ENCODE measurements at regions not wholly inside any gene's neighbourhood (a gene's known extent, or its start where the extent isn't known, plus 50 kb on each side); places are given as distances from the start of the nearest gene placed in this dataset.

- no peak for TF ChIP-seq CTCF (IDR thresholded peaks at IDR 0.05; ENCODE audit: borderline replicate concordance, insufficient read depth, low read depth, low read length)
- H3K4me3 ChIP-seq (ENCODE audit: low read depth, low read length) = no peak overlapping the region
Observed at GRCh38 chr2:16962505-16962904, 296.9 kb upstream of the CYRIA start.

GRCh38 chr2:16960579-16960978 lies 294.9 kb upstream of the CYRIA start:
- no peak overlapping the region for H3K4me3 ChIP-seq (ENCODE audit: low read depth, low read length)
- no peak for TF ChIP-seq CTCF (IDR thresholded peaks at IDR 0.05; ENCODE audit: borderline replicate concordance, insufficient read depth, low read depth, low read length)

GRCh38 chr2:16958266-16958665 lies 292.6 kb upstream of the CYRIA start:
- TF ChIP-seq CTCF (IDR thresholded peaks at IDR 0.05; ENCODE audit: borderline replicate concordance, insufficient read depth, low read depth, low read length) = no peak
- no peak overlapping the region for H3K4me3 ChIP-seq (ENCODE audit: low read depth, low read length)

GRCh38 chr2:16952805-16953204 lies 287.2 kb upstream of the CYRIA start:
- TF ChIP-seq CTCF (IDR thresholded peaks at IDR 0.05; ENCODE audit: borderline replicate concordance, insufficient read depth, low read depth, low read length) = no peak
- H3K4me3 ChIP-seq (ENCODE audit: low read depth, low read length) = no peak overlapping the region

GRCh38 chr2:16952368-16952767 lies 286.7 kb upstream of the CYRIA start:
- TF ChIP-seq CTCF (IDR thresholded peaks at IDR 0.05; ENCODE audit: borderline replicate concordance, insufficient read depth, low read depth, low read length) = no peak
- no peak overlapping the region for H3K4me3 ChIP-seq (ENCODE audit: low read depth, low read length)

GRCh38 chr2:16950436-16950835 lies 284.8 kb upstream of the CYRIA start:
- TF ChIP-seq CTCF (IDR thresholded peaks at IDR 0.05; ENCODE audit: borderline replicate concordance, insufficient read depth, low read depth, low read length) = no peak
- H3K4me3 ChIP-seq (ENCODE audit: low read depth, low read length) = no peak overlapping the region

- no peak for TF ChIP-seq CTCF (IDR thresholded peaks at IDR 0.05; ENCODE audit: borderline replicate concordance, insufficient read depth, low read depth, low read length)
- no peak overlapping the region for H3K4me3 ChIP-seq (ENCODE audit: low read depth, low read length)
Observed at GRCh38 chr2:16948710-16949109, 283.1 kb upstream of the CYRIA start.
